SJSA1 (cell line): ENCODE measurements at regions not wholly inside any gene's neighbourhood (a gene's known extent, or its start where the extent isn't known, plus 50 kb on each side); places are given as distances from the start of the nearest gene placed in this dataset.

ENCODE experiments used
- DNase-seq, 2 experiments: peaks; one replicate each; pipeline ENCODE4 v3.0.0-alpha.2; 2015 to 2020; ENCODE audit warnings: low spot score in 2 of 2, low read depth in 1 of 2
- H3K27ac ChIP-seq: fragments of 250-450 bp; sonication (Bioruptor Pico); 2 replicates; pipeline ENCODE4 v1.5.1; 2020; ENCODE audit warnings: mild to moderate bottlenecking, moderate library complexity
- H3K27me3 ChIP-seq: fragments of 250-450 bp; sonication (Bioruptor Pico); replicated peaks from 2 replicates; pipeline ENCODE4 v1.5.1; 2020; ENCODE audit warnings: mild to moderate bottlenecking, moderate library complexity
- H3K36me3 ChIP-seq: fragments of 250-450 bp; sonication (Bioruptor Pico); 2 replicates; pipeline ENCODE4 v1.5.1; 2020; ENCODE audit warnings: mild to moderate bottlenecking
- H3K4me1 ChIP-seq: fragments of 250-450 bp; sonication (Bioruptor Pico); replicated peaks from 2 replicates; pipeline ENCODE4 v1.6.1; 2021; ENCODE audit warnings: mild to moderate bottlenecking
- H3K4me3 ChIP-seq: fragments of 250-450 bp; sonication (Bioruptor Pico); 2 replicates; pipeline ENCODE4 v1.5.1; 2020; ENCODE audit warnings: mild to moderate bottlenecking
- H3K9me3 ChIP-seq: fragments of 250-450 bp; sonication (Bioruptor Pico); replicated peaks from 2 replicates; pipeline ENCODE4 v1.5.1; 2020; ENCODE audit warnings: mild to moderate bottlenecking

- no peak for DNase-seq
- H3K27ac ChIP-seq, result no peak overlapping the region
- no peaks in the 10 kb centered on the region for H3K36me3 ChIP-seq
- H3K9me3 ChIP-seq, result no peaks in the 10 kb centered on the region
- no peaks in the 10 kb centered on the region for H3K27me3 ChIP-seq
- no peak overlapping the region for H3K4me3 ChIP-seq
- no peaks in the 10 kb centered on the region for H3K4me1 ChIP-seq
Measured at GRCh38 chr12:42953021-42953420, 363.5 kb upstream of the PRICKLE1 start.

GRCh38 chr12:42946871-42947381 lies 357.4 kb upstream of the PRICKLE1 start:
- Histone ChIP-seq H3K9me3 (no peaks in the 10 kb centered on the region), H3K36me3 (no peaks in the 10 kb centered on the region), H3K4me3 (no peak overlapping the region), H3K4me1 (no peaks in the 10 kb centered on the region), H3K27me3 (no peaks in the 10 kb centered on the region), H3K27ac (no peak overlapping the region)
- no peak for DNase-seq

- DNase-seq, result no peak
- Histone ChIP-seq H3K27ac (no peak overlapping the region), H3K4me3 (no peak overlapping the region), H3K4me1 (no peaks in the 10 kb centered on the region), H3K9me3 (no peaks in the 10 kb centered on the region), H3K27me3 (no peaks in the 10 kb centered on the region), H3K36me3 (no peaks in the 10 kb centered on the region)
Measured at GRCh38 chr12:42945927-42946326, 356.4 kb upstream of the PRICKLE1 start.

GRCh38 chr12:42944516-42944915 lies 355.0 kb upstream of the PRICKLE1 start:
- H3K4me1 ChIP-seq, result no peaks in the 10 kb centered on the region
- H3K27ac ChIP-seq, result no peak overlapping the region
- H3K36me3 ChIP-seq, result no peaks in the 10 kb centered on the region
- no peaks in the 10 kb centered on the region for H3K27me3 ChIP-seq
- no peak overlapping the region for H3K4me3 ChIP-seq
- H3K9me3 ChIP-seq, result no peaks in the 10 kb centered on the region
- no peak for DNase-seq

GRCh38 chr12:42936991-42937390 lies 347.4 kb upstream of the PRICKLE1 start:
- no peaks in the 10 kb centered on the region; the same call in 1 of the 2 replicates for H3K9me3 ChIP-seq
- no peaks in the 10 kb centered on the region for H3K36me3 ChIP-seq
- H3K27me3 ChIP-seq, result no peaks in the 10 kb centered on the region; the same call in 1 of the 2 replicates
- H3K4me1 ChIP-seq, result no peaks in the 10 kb centered on the region
- no peak overlapping the region for H3K27ac ChIP-seq
- DNase-seq, result no peak
- H3K4me3 ChIP-seq, result no peak overlapping the region

GRCh38 chr12:42936260-42936659 lies 346.7 kb upstream of the PRICKLE1 start:
- no peaks in the 10 kb centered on the region for H3K36me3 ChIP-seq
- no peaks in the 10 kb centered on the region; the same call in 1 of the 2 replicates for H3K27me3 ChIP-seq
- no peaks in the 10 kb centered on the region for H3K4me1 ChIP-seq
- no peak overlapping the region for H3K27ac ChIP-seq
- H3K9me3 ChIP-seq, result no peaks in the 10 kb centered on the region; the same call in 1 of the 2 replicates
- no peak overlapping the region for H3K4me3 ChIP-seq
- no peak for DNase-seq

- no peak overlapping the region for H3K27ac ChIP-seq
- no peaks in the 10 kb centered on the region for H3K4me1 ChIP-seq
- no peak overlapping the region for H3K4me3 ChIP-seq
- H3K27me3 ChIP-seq, result no peaks in the 10 kb centered on the region; the same call in 1 of the 2 replicates
- no peaks in the 10 kb centered on the region for H3K36me3 ChIP-seq
- no peak for DNase-seq
- H3K9me3 ChIP-seq, result no peaks in the 10 kb centered on the region; the same call in 1 of the 2 replicates
Measured at GRCh38 chr12:42935756-42936155, 346.2 kb upstream of the PRICKLE1 start.

- Histone ChIP-seq H3K4me1 (no peaks in the 10 kb centered on the region), H3K4me3 (no peak overlapping the region), H3K9me3 (no peaks in the 10 kb centered on the region; the same call in 1 of the 2 replicates), H3K27ac (no peak overlapping the region), H3K27me3 (no peaks in the 10 kb centered on the region; the same call in 1 of the 2 replicates), H3K36me3 (no peaks in the 10 kb centered on the region)
- no peak for DNase-seq
Measured at GRCh38 chr12:42935090-42935489, 345.5 kb upstream of the PRICKLE1 start.

GRCh38 chr12:42933461-42934081 lies 344.0 kb upstream of the PRICKLE1 start:
- Histone ChIP-seq H3K9me3 (no peaks in the 10 kb centered on the region), H3K4me1 (no peaks in the 10 kb centered on the region), H3K4me3 (no peak overlapping the region), H3K36me3 (no peaks in the 10 kb centered on the region), H3K27ac (no peak overlapping the region), H3K27me3 (no peaks in the 10 kb centered on the region; the same call in 1 of the 2 replicates)
- DNase-seq, result no peak

GRCh38 chr12:42932936-42933335 lies 343.4 kb upstream of the PRICKLE1 start:
- Histone ChIP-seq H3K4me3 (no peak overlapping the region), H3K36me3 (no peaks in the 10 kb centered on the region), H3K27ac (no peak overlapping the region), H3K4me1 (no peaks in the 10 kb centered on the region), H3K27me3 (no peaks in the 10 kb centered on the region; the same call in 1 of the 2 replicates), H3K9me3 (no peaks in the 10 kb centered on the region)
- DNase-seq, result no peak

GRCh38 chr12:42926232-42926631 lies 336.7 kb upstream of the PRICKLE1 start:
- Histone ChIP-seq H3K27me3 (no peaks in the 10 kb centered on the region), H3K4me1 (no peaks in the 10 kb centered on the region), H3K27ac (no peak overlapping the region), H3K4me3 (no peak overlapping the region), H3K9me3 (no peaks in the 10 kb centered on the region), H3K36me3 (no peaks in the 10 kb centered on the region)
- no peak for DNase-seq

- H3K4me3 ChIP-seq, result no peak overlapping the region
- no peaks in the 10 kb centered on the region for H3K36me3 ChIP-seq
- H3K27ac ChIP-seq, result no peak overlapping the region
Measured at GRCh38 chr12:42924482-42924881, 334.9 kb upstream of the PRICKLE1 start.

GRCh38 chr12:42923583-42923982 lies 334.0 kb upstream of the PRICKLE1 start:
- no peak overlapping the region for H3K27ac ChIP-seq
- no peaks in the 10 kb centered on the region for H3K36me3 ChIP-seq
- no peaks in the 10 kb centered on the region for H3K9me3 ChIP-seq
- no peaks in the 10 kb centered on the region for H3K27me3 ChIP-seq
- DNase-seq, result no peak
- H3K4me1 ChIP-seq, result no peaks in the 10 kb centered on the region
- no peak overlapping the region for H3K4me3 ChIP-seq

More at GRCh38 chr12:42924482-42924881, 334.9 kb upstream of the PRICKLE1 start:
- no peak for DNase-seq
- no peaks in the 10 kb centered on the region for H3K4me1 ChIP-seq
- H3K9me3 ChIP-seq, result no peaks in the 10 kb centered on the region
- no peaks in the 10 kb centered on the region for H3K27me3 ChIP-seq

GRCh38 chr12:42923156-42923555 lies 333.6 kb upstream of the PRICKLE1 start:
- H3K4me1 ChIP-seq, result no peaks in the 10 kb centered on the region
- no peaks in the 10 kb centered on the region for H3K9me3 ChIP-seq
- no peaks in the 10 kb centered on the region for H3K36me3 ChIP-seq
- H3K27ac ChIP-seq, result no peak overlapping the region
- H3K4me3 ChIP-seq, result no peak overlapping the region
- no peaks in the 10 kb centered on the region for H3K27me3 ChIP-seq
- DNase-seq, result no peak

GRCh38 chr12:42922505-42922850 lies 332.9 kb upstream of the PRICKLE1 start:
- DNase-seq, result no peak
- Histone ChIP-seq H3K27ac (no peak overlapping the region), H3K4me3 (no peak overlapping the region), H3K36me3 (no peaks in the 10 kb centered on the region), H3K4me1 (no peaks in the 10 kb centered on the region), H3K27me3 (no peaks in the 10 kb centered on the region), H3K9me3 (no peaks in the 10 kb centered on the region)
